ENCODE measurements at regions not wholly inside any gene's neighbourhood (a gene's known extent, or its start where the extent isn't known, plus 50 kb on each side); places are given as distances from the start of the nearest gene placed in this dataset.

DNA sequence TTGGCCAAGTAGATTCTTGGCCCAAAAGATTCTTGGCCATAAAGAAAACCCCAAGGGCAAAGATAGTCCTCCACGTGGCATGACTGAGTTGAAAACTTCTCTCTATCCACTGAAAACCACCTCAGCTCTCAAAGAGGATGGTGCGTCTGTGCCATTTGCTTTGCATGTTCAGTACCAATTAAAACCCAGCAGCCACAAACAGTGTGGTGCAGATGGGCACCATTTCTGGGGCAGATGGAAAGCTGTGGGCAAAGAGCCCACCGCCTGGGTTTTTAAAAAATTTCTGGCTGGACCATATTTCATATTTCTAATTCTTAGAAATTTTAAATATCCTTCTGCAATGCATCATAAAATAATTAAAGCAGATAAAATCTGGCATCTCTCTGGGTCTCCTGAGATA lies 84.5 kb upstream of the PUM3 start:
- H3K36me3 ChIP-seq (ENCODE audit: control insufficient read depth, insufficient read depth, low read length) = no peaks in the 10 kb centered on the region
- no peak overlapping the region for H3K4me3 ChIP-seq (ENCODE audit: low read length)
- H3K27me3 ChIP-seq (ENCODE audit: control insufficient read depth, insufficient read depth, low read length) = no peaks in the 10 kb centered on the region; the same call in 1 of the 2 replicates
- WGBS (ENCODE audit: insufficient coverage, insufficient read length) = no CpG with 5 or more reads among the region's 3 CpGs
- H3K27ac ChIP-seq (ENCODE audit: low read length) = no peak overlapping the region
- no peak for DNase-seq (ENCODE audit: low read depth, low spot score)
- peaks cover 2% of the 10 kb centered on the region for H3K4me1 ChIP-seq (ENCODE audit: control insufficient read depth, insufficient read depth, low read length)
- no peaks in the 10 kb centered on the region for H3K9me3 ChIP-seq (ENCODE audit: control insufficient read depth, insufficient read depth, low read length)

DNA sequence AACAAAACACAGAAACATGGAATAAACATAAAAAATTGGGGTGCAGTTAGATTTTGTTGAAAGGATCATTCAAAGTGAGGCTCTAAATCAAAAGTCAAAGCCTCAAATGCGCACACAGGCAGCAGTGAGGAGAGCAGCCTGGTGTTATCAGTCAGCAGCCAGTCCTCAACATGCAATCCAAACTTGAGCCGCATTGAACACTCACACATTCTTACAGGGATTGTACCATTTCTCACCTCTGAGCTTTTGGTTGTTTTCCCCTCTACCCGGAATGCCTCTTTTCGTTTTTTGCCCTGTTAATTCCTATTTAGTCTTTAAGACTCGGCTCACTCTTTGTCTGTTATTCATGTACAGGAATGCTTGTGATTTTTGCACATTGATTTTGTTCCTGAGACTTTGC lies 81.1 kb upstream of the PUM3 start:
- no peak for DNase-seq (ENCODE audit: low read depth, low spot score)
- no peaks in the 10 kb centered on the region; the same call in 1 of the 2 replicates for H3K27me3 ChIP-seq (ENCODE audit: control insufficient read depth, insufficient read depth, low read length)
- WGBS (ENCODE audit: insufficient coverage, insufficient read length) = no CpG with 5 or more reads among the region's 5 CpGs
- H3K4me3 ChIP-seq (ENCODE audit: low read length) = no peak overlapping the region
- H3K4me1 ChIP-seq (ENCODE audit: control insufficient read depth, insufficient read depth, low read length) = peaks cover 2% of the 10 kb centered on the region
- no peaks in the 10 kb centered on the region for H3K9me3 ChIP-seq (ENCODE audit: control insufficient read depth, insufficient read depth, low read length)
- no peak overlapping the region for H3K27ac ChIP-seq (ENCODE audit: low read length)
- no peaks in the 10 kb centered on the region for H3K36me3 ChIP-seq (ENCODE audit: control insufficient read depth, insufficient read depth, low read length)

DNA sequence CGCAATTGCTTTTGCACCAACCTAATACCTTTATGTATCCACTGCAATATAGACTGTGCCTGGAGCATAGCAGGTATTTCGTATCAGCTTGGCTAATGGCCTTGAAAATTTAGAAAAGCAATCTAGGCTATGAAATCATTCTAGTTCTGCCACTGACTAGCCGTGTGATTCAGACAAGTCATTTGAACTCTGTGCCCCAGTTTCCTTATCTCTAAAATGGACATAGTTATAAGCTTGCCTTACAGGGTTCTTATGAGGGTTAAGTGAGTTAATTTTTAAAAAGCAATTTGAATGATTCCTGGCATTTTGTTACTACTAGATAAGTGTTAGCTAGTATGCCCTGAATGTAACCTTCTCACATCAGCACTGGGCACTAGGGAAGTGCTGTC lies 80.5 kb upstream of the PUM3 start:
- Histone ChIP-seq H3K27ac (ENCODE audit: low read length) (no peak overlapping the region), H3K4me3 (ENCODE audit: low read length) (no peak overlapping the region), H3K27me3 (ENCODE audit: control insufficient read depth, insufficient read depth, low read length) (no peaks in the 10 kb centered on the region; the same call in 1 of the 2 replicates), H3K9me3 (ENCODE audit: control insufficient read depth, insufficient read depth, low read length) (no peaks in the 10 kb centered on the region), H3K36me3 (ENCODE audit: control insufficient read depth, insufficient read depth, low read length) (no peaks in the 10 kb centered on the region), H3K4me1 (ENCODE audit: control insufficient read depth, insufficient read depth, low read length) (peaks cover 2% of the 10 kb centered on the region)
- no CpG with 5 or more reads among the region's 3 CpGs for WGBS (ENCODE audit: insufficient coverage, insufficient read length)
- no peak for DNase-seq (ENCODE audit: low read depth, low spot score)

DNA sequence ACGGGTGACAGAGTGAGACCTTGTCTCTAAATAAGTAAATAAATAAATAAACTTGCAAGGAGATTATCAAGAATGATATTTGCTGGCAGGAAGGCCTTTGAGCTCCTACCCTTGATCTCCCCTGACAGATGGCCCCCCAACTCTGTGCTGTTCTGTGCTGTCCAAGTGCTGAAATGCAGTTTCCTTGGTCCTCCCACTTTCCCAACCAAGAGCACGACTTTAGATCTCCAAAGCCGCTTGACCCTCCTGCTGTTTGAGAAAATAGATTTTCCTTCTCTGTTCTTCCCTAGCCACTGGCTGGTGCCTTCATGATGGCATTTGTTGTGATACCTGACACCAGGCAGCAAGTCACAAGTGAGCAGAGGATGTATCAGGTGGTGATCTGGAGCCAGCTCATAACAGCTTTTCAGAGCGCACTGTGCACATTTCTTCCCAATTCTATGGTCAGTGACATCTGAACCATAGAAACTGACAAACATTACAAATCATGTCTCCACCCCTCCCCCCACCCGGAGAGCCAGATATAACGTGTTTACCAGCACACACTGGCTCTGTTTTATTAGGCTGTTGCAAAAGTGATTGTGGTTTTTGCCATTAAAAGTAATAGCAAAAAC lies 80.0 kb upstream of the PUM3 start:
- H3K27ac ChIP-seq (ENCODE audit: low read length) = no peak overlapping the region
- DNase-seq (ENCODE audit: low read depth, low spot score) = no peak
- H3K27me3 ChIP-seq (ENCODE audit: control insufficient read depth, insufficient read depth, low read length) = no peaks in the 10 kb centered on the region; the same call in 1 of the 2 replicates
- H3K9me3 ChIP-seq (ENCODE audit: control insufficient read depth, insufficient read depth, low read length) = no peaks in the 10 kb centered on the region
- H3K36me3 ChIP-seq (ENCODE audit: control insufficient read depth, insufficient read depth, low read length) = no peaks in the 10 kb centered on the region
- H3K4me3 ChIP-seq (ENCODE audit: low read length) = no peak overlapping the region
- peaks cover 2% of the 10 kb centered on the region for H3K4me1 ChIP-seq (ENCODE audit: control insufficient read depth, insufficient read depth, low read length)
- WGBS (ENCODE audit: insufficient coverage, insufficient read length) = no CpG with 5 or more reads among the region's 6 CpGs

DNA sequence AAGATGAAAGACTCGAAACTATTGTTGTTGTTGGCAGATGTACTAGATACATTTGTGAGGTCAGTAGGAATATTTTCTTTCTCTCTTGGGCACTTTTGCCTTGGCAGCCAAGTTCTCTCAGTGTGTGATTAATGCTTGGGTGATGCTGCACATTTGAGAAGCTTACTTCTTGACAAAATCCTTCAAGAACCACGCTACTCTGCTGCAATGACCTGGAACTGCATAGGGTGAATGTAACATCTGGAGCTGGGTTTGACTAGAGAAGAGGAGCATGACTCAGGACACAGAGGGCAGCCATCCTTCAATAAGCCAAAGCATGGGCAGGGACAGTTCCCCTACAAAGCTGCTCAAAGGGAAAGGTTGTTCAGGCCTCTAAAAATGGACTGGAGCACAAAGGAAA lies 75.5 kb upstream of the PUM3 start:
- Histone ChIP-seq H3K36me3 (ENCODE audit: control insufficient read depth, insufficient read depth, low read length) (no peaks in the 10 kb centered on the region), H3K9me3 (ENCODE audit: control insufficient read depth, insufficient read depth, low read length) (no peaks in the 10 kb centered on the region), H3K27me3 (ENCODE audit: control insufficient read depth, insufficient read depth, low read length) (no peaks in the 10 kb centered on the region; the same call in 1 of the 2 replicates), H3K4me3 (ENCODE audit: low read length) (no peak overlapping the region), H3K27ac (ENCODE audit: low read length) (no peak overlapping the region), H3K4me1 (ENCODE audit: control insufficient read depth, insufficient read depth, low read length) (peaks cover 2% of the 10 kb centered on the region)
- DNase-seq (ENCODE audit: low read depth, low spot score) = no peak
- no CpG with 5 or more reads among the region's 2 CpGs for WGBS (ENCODE audit: insufficient coverage, insufficient read length)

DNA sequence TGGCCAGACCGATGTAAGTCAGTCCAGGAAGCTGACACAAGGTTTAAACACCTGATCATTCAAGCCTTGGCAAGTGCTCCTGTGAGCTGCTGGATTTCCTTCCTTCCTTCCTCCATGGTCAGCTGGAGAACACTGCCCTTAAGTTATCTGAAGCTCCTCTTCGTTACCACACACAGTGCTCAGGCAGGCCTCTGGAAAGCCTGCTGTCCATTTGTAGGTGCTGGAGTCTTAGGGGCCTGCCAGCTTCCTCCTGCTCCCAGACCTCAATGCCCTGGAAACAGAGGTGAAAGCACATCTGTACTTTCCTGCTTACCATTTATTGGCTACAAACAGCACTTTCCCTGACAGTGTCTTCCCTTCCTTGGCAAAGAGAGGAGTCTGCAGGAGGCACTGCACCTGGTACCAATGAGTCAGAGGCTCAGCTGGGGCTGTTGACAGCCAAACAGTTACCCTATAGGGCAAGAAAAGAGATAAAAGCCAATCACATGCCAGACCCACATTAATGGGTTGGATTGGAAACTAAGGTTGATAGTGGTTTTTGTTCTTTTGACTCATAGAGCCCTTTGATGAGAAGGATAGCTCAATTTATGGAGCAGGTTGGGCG lies 72.6 kb upstream of the PUM3 start:
- DNase-seq (ENCODE audit: low read depth, low spot score) = no peak
- Histone ChIP-seq H3K9me3 (ENCODE audit: control insufficient read depth, insufficient read depth, low read length) (no peaks in the 10 kb centered on the region), H3K4me1 (ENCODE audit: control insufficient read depth, insufficient read depth, low read length) (no peaks in the 10 kb centered on the region), H3K27me3 (ENCODE audit: control insufficient read depth, insufficient read depth, low read length) (no peaks in the 10 kb centered on the region), H3K4me3 (ENCODE audit: low read length) (no peak overlapping the region), H3K36me3 (ENCODE audit: control insufficient read depth, insufficient read depth, low read length) (no peaks in the 10 kb centered on the region), H3K27ac (ENCODE audit: low read length) (no peak overlapping the region)
- no CpG with 5 or more reads among the region's 3 CpGs for WGBS (ENCODE audit: insufficient coverage, insufficient read length)

DNA sequence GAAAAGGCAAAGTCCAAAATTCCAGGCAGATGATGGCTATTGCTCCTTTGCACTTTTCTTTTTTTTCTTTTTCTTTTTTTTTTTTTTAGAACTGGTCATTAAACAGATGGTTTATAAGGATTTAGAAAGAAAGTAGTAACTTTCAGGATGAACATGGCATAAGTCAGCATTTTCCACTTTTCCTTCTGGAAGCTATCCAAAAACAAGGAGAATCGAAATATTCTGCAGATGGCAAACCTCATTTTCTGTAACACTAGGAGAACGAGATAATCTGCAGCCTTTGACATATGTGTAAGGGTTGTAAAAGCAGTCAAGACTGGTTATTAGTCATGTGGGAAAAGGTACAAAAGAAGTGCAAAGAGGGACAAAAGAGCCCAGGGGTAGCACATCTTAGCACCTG lies 69.1 kb upstream of the PUM3 start:
- Histone ChIP-seq H3K4me3 (ENCODE audit: low read length) (no peak overlapping the region), H3K27me3 (ENCODE audit: control insufficient read depth, insufficient read depth, low read length) (no peaks in the 10 kb centered on the region), H3K27ac (ENCODE audit: low read length) (no peak overlapping the region), H3K36me3 (ENCODE audit: control insufficient read depth, insufficient read depth, low read length) (no peaks in the 10 kb centered on the region), H3K9me3 (ENCODE audit: control insufficient read depth, insufficient read depth, low read length) (no peaks in the 10 kb centered on the region), H3K4me1 (ENCODE audit: control insufficient read depth, insufficient read depth, low read length) (no peaks in the 10 kb centered on the region)
- no peak for DNase-seq (ENCODE audit: low read depth, low spot score)
- WGBS (ENCODE audit: insufficient coverage, insufficient read length) = no CpG with 5 or more reads among the region's 2 CpGs

DNA sequence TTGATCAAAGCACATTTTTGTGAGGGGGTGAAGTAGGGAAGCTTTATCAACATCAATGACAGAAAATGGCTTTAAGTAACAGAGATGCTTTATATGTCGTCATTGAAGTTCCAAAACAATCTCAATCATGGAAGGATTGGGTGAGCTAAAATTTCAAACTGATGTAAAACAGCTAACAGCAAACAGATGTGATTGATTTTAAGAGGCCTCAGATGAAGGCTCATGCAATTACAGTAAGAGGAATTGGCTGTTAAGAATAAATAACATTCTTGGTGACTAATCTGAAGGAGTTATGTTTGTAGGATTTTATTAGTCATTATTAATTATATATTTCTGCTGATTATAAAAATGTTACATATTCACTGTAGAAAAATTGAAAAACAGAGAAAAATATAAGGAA lies 63.5 kb upstream of the PUM3 start:
- H3K27me3 ChIP-seq (ENCODE audit: control insufficient read depth, insufficient read depth, low read length) = no peaks in the 10 kb centered on the region
- DNase-seq (ENCODE audit: low read depth, low spot score) = no peak
- H3K9me3 ChIP-seq (ENCODE audit: control insufficient read depth, insufficient read depth, low read length) = no peaks in the 10 kb centered on the region
- WGBS (ENCODE audit: insufficient coverage, insufficient read length) = no CpG with 5 or more reads among the region's 1 CpG
- no peak overlapping the region for H3K27ac ChIP-seq (ENCODE audit: low read length)
- H3K4me3 ChIP-seq (ENCODE audit: low read length) = no peak overlapping the region
- no peaks in the 10 kb centered on the region for H3K36me3 ChIP-seq (ENCODE audit: control insufficient read depth, insufficient read depth, low read length)
- H3K4me1 ChIP-seq (ENCODE audit: control insufficient read depth, insufficient read depth, low read length) = 0 out of 2 replicates have a peak, but pooled peaks cover 1% of the 10 kb centered on the region

DNA sequence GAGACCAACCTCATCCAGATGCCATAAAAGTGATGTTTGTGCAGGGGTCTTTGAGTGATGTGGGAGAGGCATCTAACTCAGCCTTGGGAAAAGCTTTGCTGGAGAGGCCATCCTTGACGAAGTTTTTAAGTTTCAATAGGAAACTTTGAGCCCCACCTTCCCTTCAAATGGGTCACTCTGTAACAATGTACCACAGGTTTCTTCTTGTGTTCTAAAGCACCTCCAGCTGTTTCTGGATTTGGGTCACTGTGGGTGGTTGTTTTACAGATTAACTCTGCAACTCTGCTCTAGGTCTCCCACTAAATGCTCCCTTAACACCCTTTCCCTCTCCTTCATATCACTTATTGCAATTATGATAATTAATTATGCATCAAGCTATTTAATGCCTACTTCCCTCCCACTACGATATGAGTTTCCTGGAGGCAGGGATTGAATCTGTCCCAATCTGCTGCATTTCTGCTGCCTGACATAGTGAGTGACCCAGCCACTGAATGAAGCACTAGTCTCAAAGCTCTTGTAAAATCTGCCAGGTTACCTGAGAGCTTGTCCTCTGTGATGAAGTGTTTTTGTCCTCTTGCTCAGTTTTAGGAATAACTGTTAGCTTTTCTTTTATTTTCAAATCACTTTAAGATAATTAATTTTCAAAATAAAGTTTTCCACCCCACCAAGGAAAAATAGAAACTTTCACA lies 60.5 kb upstream of the PUM3 start:
- WGBS (ENCODE audit: insufficient coverage, insufficient read length) = no CpG with 5 or more reads among the region's 2 CpGs
- H3K27ac ChIP-seq (ENCODE audit: low read length) = no peak overlapping the region
- H3K36me3 ChIP-seq (ENCODE audit: control insufficient read depth, insufficient read depth, low read length) = no peaks in the 10 kb centered on the region
- no peaks in the 10 kb centered on the region; the same call in 1 of the 2 replicates for H3K9me3 ChIP-seq (ENCODE audit: control insufficient read depth, insufficient read depth, low read length)
- no peaks in the 10 kb centered on the region for H3K27me3 ChIP-seq (ENCODE audit: control insufficient read depth, insufficient read depth, low read length)
- H3K4me1 ChIP-seq (ENCODE audit: control insufficient read depth, insufficient read depth, low read length) = 0 out of 2 replicates have a peak, but pooled peaks cover 1% of the 10 kb centered on the region
- no peak overlapping the region for H3K4me3 ChIP-seq (ENCODE audit: low read length)
- no peak for DNase-seq (ENCODE audit: low read depth, low spot score)
